ENCODE measurements at regions not wholly inside any gene's neighbourhood (a gene's known extent, or its start where the extent isn't known, plus 50 kb on each side); places are given as distances from the start of the nearest gene placed in this dataset.

GRCh38 chr1:240027059-240027462 is 64.6 kb upstream of the FMN2 start:
- TF ChIP-seq CTCF (IDR thresholded peaks at IDR 0.05) (peak; percentile 79), TEAD1 (CRISPR knock-in tag; IDR thresholded peaks at IDR 0.05) (no peak), CBFB (CRISPR knock-in tag; IDR thresholded peaks at IDR 0.05; ENCODE audit: low read depth) (no peak), MAX (CRISPR knock-in tag; IDR thresholded peaks at IDR 0.05) (no peak), FOXJ3 (CRISPR knock-in tag; IDR thresholded peaks at IDR 0.05; ENCODE audit: borderline replicate concordance) (no peak), CREB1 (CRISPR knock-in tag; IDR thresholded peaks at IDR 0.05) (no peak), KAT7 (CRISPR knock-in tag; IDR thresholded peaks at IDR 0.05; ENCODE audit: borderline replicate concordance) (no peak), RELA (CRISPR knock-in tag; IDR thresholded peaks at IDR 0.05; ENCODE audit: borderline replicate concordance) (no peak), ZNF121 (CRISPR knock-in tag; IDR thresholded peaks at IDR 0.05) (no peak)

Measured in WTC11 (cell line).